ENCODE measurements at regions not wholly inside any gene's neighbourhood (a gene's known extent, or its start where the extent isn't known, plus 50 kb on each side); places are given as distances from the start of the nearest gene placed in this dataset.
"Not testable (repeated sequence)": the region's sequence is repeated elsewhere in the genome, so short reads cannot be mapped to it uniquely, and the experiment has no call there.

DNA sequence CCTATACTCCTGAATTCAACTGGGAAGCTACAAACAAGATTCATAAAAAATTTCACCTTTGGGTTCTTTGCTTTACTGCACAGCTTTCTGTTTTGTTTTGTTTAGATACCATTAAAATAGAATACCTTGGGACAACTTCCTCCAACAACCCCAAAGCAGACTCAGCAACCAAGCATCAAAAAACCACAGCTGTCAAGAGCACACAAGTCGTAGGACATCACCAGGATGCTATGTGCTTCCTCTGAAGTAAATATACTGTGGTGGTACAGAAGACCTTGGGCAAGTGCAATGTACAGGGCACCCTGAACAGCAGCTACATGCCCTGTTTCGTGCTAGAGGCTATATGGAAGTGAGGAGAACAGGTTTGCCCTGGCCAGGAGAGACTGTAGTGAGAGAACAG, 359.3 kb downstream of the BCL11B start:
- DNase-seq, result no peak

DNA sequence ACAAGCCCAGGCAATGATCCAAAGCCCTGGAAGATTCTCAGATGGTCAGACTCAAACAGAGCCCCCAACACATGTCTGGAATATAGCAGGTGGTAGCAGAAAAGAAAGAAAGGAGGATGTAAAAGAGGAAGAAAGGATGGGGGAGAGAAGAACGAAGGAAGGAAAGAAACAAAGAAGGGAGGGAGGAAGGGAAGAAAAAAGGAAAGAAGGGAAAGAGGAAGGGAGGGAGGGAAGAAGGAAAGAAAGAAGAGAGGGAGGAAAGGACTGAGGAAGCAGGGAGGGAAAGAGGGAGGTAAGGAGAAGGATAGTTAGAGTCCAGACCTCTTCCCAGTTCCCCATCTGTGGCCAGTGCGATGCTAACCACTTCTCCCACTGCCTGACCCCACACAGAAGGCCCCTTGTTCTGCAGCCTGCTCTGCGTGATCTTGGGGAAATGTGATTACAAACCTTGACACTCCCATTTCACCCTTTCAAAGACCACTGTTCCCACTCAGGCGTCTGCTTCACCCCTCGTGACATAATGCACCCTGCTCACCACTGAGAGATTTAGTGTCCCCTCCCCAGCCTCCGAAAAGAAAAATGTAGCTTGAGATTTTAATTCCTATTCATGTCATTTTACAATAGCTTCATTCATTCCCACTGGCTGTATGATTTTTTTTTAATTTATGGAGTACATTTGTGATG, 357.9 kb downstream of the BCL11B start:
- DNase-seq, result no peak

DNA sequence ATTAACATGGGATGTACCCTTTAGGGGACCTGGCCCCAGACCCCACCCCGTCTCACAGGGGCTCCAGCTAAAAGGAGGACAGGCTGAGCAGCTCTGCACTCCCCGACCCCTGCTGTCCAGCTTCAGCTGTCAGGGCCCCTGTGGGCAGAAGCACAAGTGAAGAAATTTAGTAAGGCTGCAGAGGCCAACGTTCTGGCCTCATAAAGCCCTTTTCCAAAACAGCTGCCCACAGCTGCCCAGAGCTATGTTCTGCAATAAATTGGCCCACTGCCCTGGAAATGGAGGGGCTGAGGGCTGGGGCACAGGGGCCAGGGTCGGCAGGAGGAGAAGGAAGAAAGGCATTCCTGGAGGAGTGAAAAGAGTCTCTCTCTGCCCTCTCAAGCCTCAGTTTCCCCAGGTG, 357.1 kb downstream of the BCL11B start:
- DNase-seq, result no peak

DNA sequence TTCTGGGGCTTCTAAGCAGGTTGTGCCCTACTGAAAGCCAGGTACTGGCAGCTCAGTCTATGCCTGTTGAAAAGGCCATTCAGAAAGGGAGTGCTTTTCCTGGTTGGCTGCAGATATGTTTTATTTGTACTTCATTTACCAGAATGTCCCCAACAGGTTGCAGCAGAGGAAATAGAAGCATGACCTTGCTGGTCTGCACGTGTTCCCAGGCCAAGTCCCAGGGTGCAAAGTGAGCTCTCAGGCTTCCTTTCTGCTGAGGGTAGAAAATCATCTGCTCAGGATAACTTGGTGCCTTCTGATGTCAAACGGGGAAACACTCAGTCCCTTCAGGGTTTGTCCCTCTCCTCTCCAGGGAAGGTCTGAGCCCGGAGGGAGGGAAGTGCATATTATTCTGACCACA, 356.4 kb downstream of the BCL11B start:
- no peak for DNase-seq

DNA sequence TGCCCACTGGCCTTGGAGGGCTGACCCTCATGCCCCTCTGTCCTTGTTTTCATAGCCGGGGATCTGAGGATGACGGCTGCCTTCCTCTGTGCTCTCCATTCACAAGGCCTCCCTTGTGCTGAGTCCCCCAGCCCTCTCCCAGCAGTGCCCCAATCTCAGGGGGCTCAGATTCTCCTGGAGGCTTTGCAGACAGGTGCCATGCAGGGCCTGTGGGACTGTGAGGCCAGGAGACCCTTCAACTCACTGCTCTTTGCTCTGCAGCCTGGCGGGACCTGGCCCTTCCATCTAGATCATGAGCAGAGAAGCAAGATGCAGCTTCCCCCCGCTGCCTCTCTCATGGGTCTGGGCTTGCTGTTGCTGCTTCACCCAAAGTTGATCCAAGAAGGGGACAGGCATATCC, 356.0 kb downstream of the BCL11B start:
- no peak for DNase-seq

DNA sequence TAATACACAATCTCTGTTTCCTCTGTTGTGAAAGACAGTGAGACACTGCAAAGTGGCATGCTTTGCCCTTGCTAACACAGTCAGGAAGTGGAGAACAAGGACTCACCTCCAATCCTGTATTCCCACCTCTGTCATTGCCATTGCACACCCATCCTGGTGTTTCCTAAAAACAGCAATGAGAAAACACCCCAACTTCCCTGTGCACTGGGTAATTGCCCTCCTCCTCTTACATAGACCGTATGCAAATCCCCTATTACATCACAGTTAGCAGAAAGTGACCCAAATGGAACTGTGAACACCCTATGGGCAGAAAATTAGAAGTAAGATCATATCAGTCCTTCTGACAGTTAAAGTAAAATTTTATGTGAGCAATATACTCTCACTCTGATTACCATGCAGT, 355.5 kb downstream of the BCL11B start:
- DNase-seq, result no peak

DNA sequence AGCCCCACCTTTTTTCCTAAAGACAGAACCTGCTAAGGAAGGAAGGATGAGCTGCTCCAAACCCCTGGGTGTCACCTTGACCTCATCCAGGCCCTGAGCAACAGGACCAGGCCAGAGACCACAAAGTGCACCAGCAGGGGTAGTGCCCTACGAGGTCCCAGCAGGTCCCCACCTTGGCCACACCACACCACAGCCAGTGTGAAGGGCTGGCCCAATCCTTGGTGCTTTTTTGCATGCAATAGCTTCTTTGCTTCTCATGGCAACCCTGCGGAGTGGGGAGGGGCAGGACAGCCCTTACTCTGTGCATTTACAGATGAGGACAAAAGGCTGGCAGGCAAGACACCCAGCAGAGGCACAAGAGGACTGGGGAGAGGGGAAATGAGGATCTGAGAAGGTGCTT, 352.6 kb downstream of the BCL11B start:
- no peak for DNase-seq

DNA sequence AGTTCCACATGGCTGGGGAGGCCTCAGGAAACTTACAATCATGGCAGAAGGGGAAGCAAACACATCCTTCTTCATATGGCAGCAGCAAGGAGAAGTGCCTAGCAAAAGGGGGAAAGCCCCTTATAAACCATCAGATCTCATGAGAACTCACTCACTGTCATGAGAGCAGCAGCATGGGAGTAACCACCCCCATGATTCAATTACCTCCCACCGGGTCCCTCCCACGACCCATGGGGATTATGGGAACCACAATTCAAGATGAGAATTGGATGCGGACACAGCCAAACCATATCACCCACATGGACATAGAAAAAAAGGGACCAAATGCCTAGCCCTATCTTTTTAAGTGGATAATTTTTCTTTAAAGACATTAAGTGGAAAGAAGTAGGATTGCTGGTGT, 350.7 kb downstream of the BCL11B start:
- DNase-seq, result not testable (repeated sequence)

DNA sequence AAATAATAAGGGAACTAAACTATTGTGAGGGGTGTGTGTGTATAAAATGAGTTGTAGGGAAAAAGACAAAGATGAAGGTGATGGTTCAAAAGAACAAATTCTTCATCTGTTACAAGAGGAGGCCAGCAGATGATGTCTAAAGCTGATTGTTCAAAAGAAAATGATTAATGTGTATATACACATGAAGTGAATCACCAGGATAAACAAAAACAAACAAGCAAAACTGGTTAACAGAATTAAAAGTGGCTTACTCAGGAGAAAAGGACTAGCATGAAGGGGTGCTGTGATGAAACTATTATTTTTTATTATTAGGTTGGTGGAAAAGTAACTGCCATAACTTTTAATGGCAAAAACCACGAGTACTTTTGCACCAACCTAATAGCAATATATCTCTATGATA, 348.4 kb downstream of the BCL11B start:
- DNase-seq, result no peak

DNA sequence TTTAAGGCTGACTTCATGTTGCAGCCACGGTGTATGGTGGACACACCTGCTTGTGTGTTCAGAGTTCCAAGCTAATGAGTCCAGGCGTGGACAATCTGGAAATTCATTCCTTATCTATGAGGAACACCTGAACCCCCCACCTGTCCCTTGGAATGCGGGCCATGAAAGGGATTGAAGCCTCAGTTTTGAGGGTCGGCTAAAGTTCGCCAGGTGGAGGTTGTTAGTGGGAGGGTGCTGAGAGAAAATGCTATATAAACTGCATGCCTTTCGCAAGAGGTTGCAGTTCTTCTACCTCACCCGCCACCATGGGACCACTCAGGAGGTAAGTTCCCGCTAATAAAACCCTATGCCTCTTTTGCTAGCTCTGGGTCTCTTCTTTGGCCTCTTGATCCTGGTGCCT, 348.0 kb downstream of the BCL11B start:
- DNase-seq, result no peak

DNA sequence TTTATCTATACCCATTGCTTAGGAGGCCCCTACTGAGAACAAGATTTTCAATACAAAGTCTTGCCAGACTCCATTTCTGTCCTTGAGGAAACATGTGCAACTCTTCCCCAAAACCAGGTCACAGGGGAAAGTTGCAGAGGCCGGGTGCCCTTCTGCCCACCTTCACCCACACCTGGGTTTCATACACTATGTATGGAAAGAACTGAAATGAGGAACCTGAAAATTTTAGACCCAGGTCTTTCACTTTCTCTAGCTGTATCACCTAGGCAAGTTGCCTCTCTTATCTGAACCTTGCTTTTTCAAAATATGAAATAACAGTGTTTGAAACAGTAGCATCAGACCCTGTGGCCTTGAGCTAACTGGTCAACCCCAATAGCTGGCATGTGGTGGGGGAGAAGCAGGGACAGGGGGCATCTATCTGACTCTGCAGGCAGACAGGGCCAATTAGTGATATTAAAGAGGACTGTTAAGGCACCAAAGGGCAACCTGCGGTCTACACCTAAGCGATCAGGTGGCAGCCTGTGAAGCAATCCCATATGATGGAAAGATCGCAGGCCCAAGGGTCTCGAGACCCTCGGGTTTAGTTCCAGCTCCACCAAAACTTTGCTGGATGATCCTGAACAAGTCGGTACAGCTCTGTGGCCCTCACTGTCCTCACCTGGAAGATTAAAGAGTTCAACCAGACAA, 346.5 kb downstream of the BCL11B start:
- DNase-seq, result no peak

DNA sequence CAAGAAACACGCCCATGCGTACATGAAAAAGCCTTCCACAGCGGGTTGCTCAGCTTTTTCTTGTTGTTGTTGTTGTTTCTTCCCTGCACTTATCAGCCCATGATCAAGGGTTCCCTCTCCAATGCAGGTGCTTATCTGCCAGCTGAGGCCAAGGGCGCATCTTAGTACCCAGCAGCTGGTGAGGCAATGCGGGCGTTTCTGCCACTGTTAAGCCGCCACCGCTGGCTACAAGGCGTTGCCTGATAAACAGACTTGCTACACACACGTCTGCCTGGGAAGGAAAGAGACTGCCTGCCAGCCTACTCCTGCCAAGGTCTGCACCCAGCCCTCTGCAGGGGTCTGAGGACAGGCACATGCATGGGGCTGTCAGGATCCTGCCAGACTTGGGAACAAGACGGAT, 345.9 kb downstream of the BCL11B start:
- no peak for DNase-seq

DNA sequence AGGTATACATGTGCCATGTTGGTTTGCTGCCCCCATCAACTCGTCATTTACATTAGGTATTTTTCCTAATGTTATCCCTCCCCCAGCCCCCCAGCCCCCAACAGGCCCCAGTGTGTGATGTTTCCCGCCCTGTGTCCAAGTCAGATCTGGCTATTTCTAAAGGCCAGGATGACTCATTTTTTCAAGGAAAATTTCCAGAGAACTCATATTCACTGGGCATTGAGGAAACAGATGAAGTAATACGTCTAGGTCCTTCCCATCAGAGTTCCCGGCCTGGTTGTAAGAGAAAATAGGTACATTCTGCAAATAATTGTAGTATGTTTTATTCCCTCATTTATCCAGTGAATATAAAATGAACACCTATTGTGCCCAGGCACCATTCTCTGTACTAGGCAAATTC, 345.2 kb downstream of the BCL11B start:
- DNase-seq, result no peak

DNA sequence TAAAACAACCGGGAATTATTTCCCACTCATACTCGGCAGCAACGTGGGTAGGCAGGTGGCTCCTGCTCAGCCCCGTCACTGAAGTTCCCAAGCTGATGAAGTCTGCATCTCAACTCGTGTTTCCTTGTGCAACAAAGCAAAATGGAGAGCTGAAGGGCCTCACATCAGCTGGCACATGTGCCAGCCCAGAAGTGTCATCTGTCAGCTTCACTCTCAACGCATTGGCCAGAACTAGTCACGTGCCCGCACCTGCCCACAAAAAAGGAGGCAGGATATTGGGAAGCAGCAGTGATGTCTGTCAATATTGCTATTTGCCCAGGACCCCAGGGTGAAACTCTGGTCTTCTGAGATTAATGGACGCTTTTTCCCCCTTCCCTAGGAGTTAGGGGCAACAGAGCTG, 344.0 kb downstream of the BCL11B start:
- no peak for DNase-seq

DNA sequence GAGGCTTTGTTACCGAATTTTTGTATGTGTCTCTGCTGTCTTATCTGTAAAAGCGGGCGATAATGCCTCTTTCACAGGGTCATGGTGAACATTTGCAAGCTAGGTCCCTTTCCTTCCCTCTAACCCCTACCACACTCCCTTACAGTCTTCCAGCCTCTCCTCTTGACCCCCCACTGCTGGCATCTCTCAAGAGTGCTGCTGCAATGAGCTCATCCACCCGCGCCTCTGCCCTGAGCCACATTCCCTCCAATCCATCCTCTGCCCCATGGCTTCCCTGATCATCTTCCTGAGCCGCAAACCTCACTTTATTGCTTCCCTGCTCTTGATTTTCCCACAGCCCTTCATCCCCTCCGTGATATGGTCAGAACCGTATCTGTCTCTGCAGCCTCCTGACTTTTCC, 343.6 kb downstream of the BCL11B start:
- no peak for DNase-seq

DNA sequence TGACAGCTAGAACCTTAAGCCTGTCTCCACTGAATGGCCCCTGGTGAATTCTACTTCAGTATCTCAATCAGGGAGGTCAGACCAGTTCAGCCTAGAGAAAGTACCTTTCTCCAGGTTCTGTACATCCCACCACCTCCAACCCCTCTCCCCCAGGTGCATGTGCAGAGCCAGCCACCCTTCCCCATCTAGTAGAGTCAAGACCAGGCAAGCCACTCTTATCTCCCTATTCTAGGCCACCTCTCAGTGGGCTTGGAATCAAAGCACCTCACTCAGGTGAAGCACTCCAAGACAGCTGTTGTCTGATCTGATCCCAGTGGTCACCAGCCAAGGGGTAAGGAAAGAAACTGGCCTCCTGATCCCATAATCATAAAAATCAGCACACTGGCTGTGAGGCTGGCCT, 340.9 kb downstream of the BCL11B start:
- DNase-seq, result no peak

DNA sequence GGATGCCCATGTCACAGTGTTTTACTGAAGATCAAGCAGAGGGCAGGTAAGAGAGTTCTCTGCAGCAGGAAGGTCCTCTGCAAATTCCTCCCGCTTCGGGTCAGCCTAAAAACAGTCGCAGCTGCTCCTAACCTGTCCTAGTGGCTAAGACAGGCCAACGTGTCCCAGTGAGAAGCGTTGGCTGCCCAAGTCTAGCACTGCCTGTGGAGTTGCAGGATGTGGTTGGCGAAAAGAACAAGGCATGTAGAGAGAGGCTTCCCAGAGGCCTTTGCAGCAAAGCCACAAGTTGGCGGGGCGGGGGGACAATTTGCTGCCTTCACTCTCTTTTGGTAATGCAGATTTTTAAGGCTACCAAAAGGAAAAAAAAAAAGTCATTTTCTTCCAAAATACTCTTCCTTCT, 340.1 kb downstream of the BCL11B start:
- no peak for DNase-seq

DNA sequence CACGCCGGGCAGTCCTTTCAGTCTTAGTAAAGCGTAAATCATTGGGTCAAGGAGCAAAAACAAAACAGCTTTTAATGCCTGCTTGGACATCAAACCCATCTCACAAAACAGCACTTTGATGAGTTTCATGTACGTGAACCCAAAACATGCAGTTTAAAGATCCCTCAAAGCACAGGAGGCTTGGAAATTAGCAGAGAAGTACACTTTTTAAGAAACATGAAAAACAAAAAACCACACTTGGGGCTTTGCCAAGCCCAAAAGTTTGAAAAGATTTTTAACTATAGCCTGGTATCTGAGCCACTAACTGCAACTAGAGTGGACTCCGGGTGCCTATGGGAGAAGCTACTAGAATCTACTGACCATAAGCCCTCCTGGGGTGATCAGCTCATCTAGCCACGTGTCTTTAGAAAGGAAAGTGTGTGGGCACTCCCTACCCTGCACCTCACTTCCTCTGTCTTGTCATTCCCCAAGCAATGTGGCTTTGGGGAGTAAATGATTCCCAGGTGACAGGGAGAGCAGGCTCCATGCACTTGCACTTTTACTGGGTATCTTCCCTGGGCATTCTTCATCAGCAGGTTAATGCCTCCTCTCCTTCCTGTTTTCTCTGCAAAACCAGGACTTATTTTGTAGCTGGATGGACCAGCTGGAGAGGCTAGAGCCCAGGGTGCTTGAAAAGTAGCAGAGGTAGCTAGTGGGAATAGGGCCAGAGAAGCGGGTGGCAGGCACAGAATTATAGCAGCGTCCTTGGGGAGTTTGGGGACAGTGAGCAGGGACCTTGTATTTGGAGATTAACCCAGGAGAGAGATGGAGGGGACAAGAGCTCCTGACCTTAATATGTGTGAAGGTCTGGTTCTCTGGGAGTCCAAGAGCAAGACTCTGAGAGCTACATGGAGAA, 339.3 kb downstream of the BCL11B start:
- no peak for DNase-seq

DNA sequence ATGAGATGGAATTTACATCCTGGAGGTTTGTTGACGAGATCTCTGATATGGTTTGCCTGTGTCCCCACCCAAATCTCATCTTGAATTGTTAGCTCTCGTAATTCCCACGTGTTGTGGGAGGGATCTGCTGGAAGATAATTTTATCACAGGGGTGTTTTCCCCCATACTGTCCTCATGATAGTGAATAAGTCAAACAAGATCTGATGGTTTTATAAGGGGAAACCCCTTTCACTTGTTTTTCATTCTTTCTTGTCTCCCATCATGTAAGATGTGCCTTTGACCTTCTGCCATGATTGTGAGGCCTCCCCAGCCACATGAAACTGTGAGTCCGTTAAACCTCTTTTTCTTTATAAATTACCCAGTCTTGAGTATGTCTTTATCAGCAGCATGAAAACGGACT, 337.4 kb downstream of the BCL11B start:
- not testable (repeated sequence) for DNase-seq

DNA sequence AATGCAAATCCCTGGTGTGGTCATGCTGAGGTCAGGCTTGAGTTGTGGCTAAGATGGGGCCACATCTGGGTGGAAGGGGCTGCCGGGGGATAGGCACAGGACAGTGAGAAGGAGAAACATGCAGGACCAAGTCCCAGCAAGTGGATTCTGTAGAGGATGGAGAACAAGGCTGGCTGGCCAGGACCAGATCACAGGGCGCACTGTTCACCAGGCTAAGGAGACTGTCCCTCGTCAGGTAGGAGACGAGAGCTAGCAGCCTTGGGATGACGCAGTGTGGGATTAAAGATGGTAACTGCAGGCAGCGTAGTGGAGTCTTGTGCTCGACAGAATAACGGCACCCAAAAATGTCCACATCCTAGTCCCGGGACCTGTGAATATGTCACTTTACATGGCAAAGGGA, 336.1 kb downstream of the BCL11B start:
- no peak for DNase-seq

DNA sequence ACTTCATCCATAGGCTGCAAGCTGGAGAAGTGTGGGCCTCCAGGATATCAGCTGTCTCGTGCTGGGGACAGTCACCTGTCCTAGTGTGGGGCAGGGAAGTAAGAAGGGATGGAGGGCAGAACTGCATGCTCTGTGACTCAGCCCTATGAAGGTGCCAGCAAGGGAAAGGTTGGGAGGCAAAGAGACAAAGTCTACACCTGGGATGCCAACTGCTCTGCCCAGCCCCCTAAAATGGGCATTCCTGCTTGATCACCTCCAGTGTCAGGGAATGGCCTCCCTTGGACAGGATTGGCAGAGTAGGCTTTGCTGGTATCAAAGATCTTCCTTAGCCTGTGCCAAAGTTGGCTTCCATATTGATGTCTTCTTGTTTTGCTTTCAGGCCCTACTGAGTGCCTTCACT, 335.0 kb downstream of the BCL11B start:
- no peak for DNase-seq

DNA sequence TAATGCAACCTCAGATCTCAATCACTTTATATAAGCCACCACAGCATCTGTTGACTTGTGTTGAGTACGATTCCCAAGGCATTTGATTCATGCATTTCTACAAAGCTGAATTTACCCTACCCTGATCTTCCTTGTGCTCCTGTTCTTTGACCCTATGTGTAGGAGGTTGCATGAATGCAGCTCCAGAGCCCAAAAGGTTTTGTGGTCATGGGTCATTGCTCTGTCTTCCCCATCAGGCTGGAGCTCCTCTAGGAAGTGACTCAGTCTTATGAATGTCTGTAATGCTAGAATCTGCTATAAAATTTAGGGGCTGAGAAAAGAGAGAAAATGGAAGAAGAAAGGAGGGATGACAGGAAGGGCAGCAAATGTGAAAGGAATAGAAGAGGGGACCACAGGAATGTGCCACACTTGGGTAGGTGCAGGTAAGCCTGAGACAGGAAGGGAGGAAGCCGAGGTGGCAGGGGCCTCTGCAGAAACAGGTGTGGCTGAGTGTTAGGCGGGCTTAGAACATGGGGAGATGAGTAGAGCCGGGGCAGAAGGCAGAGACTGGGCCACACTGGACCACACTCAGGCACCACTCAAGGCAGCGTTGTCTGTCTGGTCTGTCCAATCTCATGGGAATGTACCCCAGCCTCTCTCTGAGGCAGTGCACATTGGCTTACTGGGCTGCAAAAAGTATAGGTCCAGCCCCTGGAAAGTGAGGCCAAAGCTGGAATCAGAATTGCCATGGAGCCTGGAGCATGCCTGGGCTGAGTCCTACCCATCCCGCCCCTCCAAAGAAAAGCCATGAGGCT, 334.1 kb downstream of the BCL11B start:
- DNase-seq, result no peak
